Liver (tissue), 7 donors: ENCODE measurements at regions not wholly inside any gene's neighbourhood (a gene's known extent, or its start where the extent isn't known, plus 50 kb on each side); places are given as distances from the start of the nearest gene placed in this dataset.
"Not testable (repeated sequence)": the region's sequence is repeated elsewhere in the genome, so short reads cannot be mapped to it uniquely, and the experiment has no call there.

Source experiments
- DNase-seq: peaks from one replicate; pipeline ENCODE4 v3.0.0-alpha.2; 2017; ENCODE audit warnings: low spot score
- H3K27ac ChIP-seq, 2 donors: one replicate each; pipeline ENCODE4 v1.7.0; 2013; ENCODE audit warnings: inconsistent platforms in 2 of 2, low read length in 2 of 2, control low read depth in 1 of 2, low read depth in 1 of 2, mild to moderate bottlenecking in 1 of 2
- H3K27me3 ChIP-seq, 4 donors: one replicate each; pipeline versions ENCODE4 v1.6.1 to v1.7.0; 2013; ENCODE audit warnings: low read length in 3 of 4, inconsistent platforms in 1 of 4, mild to moderate bottlenecking in 1 of 4, moderate library complexity in 1 of 4; ENCODE audit not compliant: control insufficient read depth in 4 of 4, insufficient read depth in 4 of 4
- H3K36me3 ChIP-seq, 4 donors: one replicate each; pipeline versions ENCODE4 v1.6.1 to v1.7.0; 2013; ENCODE audit warnings: low read length in 3 of 4, mild to moderate bottlenecking in 3 of 4, low read depth in 1 of 4, moderate library complexity in 1 of 4; ENCODE audit not compliant: control insufficient read depth in 4 of 4, insufficient read depth in 3 of 4
- H3K4me1 ChIP-seq, 4 donors: one replicate each; pipeline versions ENCODE4 v1.6.1 to v1.7.0; 2013; ENCODE audit warnings: low read length in 3 of 4, mild to moderate bottlenecking in 3 of 4, moderate library complexity in 1 of 4; ENCODE audit not compliant: control insufficient read depth in 4 of 4, insufficient read depth in 4 of 4
- H3K4me3 ChIP-seq, 3 donors: one replicate each; pipeline versions ENCODE4 v1.6.1 to v1.7.0; 2013; ENCODE audit warnings: low read length in 3 of 3, control low read depth in 1 of 3, low read depth in 1 of 3, mild to moderate bottlenecking in 1 of 3
- H3K9ac ChIP-seq, 2 donors: one replicate each; pipeline ENCODE4 v1.7.0; 2013; ENCODE audit warnings: low read length in 2 of 2, mild to moderate bottlenecking in 2 of 2, moderate library complexity in 2 of 2, control low read depth in 1 of 2, low read depth in 1 of 2
- H3K9me3 ChIP-seq, 4 donors: one replicate each; pipeline versions ENCODE4 v1.6.1 to v1.7.0; 2013; ENCODE audit warnings: low read length in 3 of 4; ENCODE audit not compliant: control insufficient read depth in 4 of 4
- EGR1 ChIP-seq, 2 donors: IDR thresholded peaks; 2 replicates each; pipeline ENCODE4 v1.6.1; 2016 to 2018; ENCODE audit warnings: antibody characterized with exemption in 2 of 2, low read depth in 2 of 2
- FOXA1 ChIP-seq: IDR thresholded peaks from 2 replicates; pipeline ENCODE4 v1.6.1; 2016; ENCODE audit warnings: antibody characterized with exemption
- GABPA ChIP-seq, 2 donors: IDR thresholded peaks in 1 of 2; conservative IDR thresholded peaks in 1 of 2; 2 replicates each; pipeline ENCODE4 v1.6.1; 2016; ENCODE audit warnings: antibody characterized with exemption in 2 of 2, mild to moderate bottlenecking in 1 of 2, moderate library complexity in 1 of 2
- HNF4A ChIP-seq, 2 donors: conservative IDR thresholded peaks; 2 replicates each; pipeline ENCODE4 v1.6.1; 2016; ENCODE audit warnings: antibody characterized with exemption in 2 of 2, mild to moderate bottlenecking in 2 of 2
- HNF4G ChIP-seq: IDR thresholded peaks from 2 replicates; pipeline ENCODE4 v1.6.1; 2016; ENCODE audit warnings: antibody characterized with exemption
- JUND ChIP-seq, 2 donors: IDR thresholded peaks; 2 replicates each; pipeline ENCODE4 v1.6.1; 2016; ENCODE audit warnings: antibody characterized with exemption in 2 of 2
- NR2F2 ChIP-seq: IDR thresholded peaks from 2 replicates; pipeline ENCODE4 v1.6.1; 2016; ENCODE audit warnings: antibody characterized with exemption
- TAF1 ChIP-seq: conservative IDR thresholded peaks from 2 replicates; pipeline ENCODE4 v1.6.1; 2016; ENCODE audit warnings: antibody characterized with exemption, mild to moderate bottlenecking
- YY1 ChIP-seq: IDR thresholded peaks from 2 replicates; pipeline ENCODE4 v1.6.1; 2016; ENCODE audit warnings: antibody characterized with exemption, mild to moderate bottlenecking
- WGBS: extraction: QIAGEN DNeasy Blood & Tissue Kit; methylation state at CpG from one replicate; pipeline ENCODE4 v1.1.7; 2013; 5-methylcytosine and 5-hydroxymethylcytosine counted together
- TF ChIP-seq, protein P1 (sequence below): IDR thresholded peaks from 2 replicates; pipeline ENCODE4 v1.6.1; 2016; ENCODE audit warnings: antibody characterized with exemption, mild to moderate bottlenecking
- TF ChIP-seq, protein P2 (sequence below): IDR thresholded peaks from 2 replicates; pipeline ENCODE4 v1.6.1; 2016; ENCODE audit warnings: antibody characterized with exemption
- TF ChIP-seq, protein P3 (sequence below): IDR thresholded peaks from 2 replicates; pipeline ENCODE4 v1.6.1; 2016; ENCODE audit warnings: antibody characterized with exemption
- TF ChIP-seq, protein P4 (sequence below): IDR thresholded peaks from 2 replicates; pipeline ENCODE4 v1.6.1; 2016; ENCODE audit warnings: antibody characterized with exemption
- donor health status: healthy.
- donor health status: healthy.
- donor health status: healthy.
- donor health status: healthy.

DNA sequence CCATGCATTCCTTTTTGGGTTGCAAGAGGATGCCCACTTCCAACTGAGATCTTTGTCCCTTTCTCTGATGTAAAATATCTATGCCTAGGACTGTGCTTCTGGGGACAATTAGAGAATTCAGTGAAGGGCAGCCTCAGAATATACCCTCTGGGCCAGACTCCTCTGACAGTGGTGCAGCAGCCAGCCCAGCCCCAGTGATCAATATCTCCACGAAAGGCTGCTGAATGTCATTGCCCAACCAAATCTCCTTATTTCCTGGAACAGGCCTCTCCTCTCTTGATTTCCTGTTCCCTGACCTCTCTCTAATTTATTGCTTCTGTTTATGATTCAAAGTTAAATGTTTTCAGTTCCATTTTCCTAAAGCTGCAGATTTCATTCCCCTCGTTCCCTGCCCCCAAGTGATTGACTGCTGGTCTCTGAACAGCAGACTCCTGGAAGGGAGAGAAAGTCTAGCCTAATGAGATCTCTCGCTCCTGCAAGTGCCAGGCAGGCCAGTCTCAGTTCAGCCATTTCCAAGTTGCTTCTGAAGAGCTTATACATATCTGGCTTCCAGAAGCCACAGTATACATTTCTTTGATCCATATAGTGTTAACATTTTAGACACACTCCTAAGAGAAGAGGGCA is 104.4 kb upstream of the SALL1 start:
- H3K4me1 ChIP-seq: no peaks in the 10 kb centered on the region
- no peak overlapping the region for H3K9ac ChIP-seq
- no peak overlapping the region for H3K27ac ChIP-seq
- no peaks in the 10 kb centered on the region for H3K27me3 ChIP-seq
- WGBS: 60% methylated on average over 3 of the region's 3 CpGs
- no peak for TF ChIP-seq HNF4G
- TF ChIP-seq, protein P1, sequence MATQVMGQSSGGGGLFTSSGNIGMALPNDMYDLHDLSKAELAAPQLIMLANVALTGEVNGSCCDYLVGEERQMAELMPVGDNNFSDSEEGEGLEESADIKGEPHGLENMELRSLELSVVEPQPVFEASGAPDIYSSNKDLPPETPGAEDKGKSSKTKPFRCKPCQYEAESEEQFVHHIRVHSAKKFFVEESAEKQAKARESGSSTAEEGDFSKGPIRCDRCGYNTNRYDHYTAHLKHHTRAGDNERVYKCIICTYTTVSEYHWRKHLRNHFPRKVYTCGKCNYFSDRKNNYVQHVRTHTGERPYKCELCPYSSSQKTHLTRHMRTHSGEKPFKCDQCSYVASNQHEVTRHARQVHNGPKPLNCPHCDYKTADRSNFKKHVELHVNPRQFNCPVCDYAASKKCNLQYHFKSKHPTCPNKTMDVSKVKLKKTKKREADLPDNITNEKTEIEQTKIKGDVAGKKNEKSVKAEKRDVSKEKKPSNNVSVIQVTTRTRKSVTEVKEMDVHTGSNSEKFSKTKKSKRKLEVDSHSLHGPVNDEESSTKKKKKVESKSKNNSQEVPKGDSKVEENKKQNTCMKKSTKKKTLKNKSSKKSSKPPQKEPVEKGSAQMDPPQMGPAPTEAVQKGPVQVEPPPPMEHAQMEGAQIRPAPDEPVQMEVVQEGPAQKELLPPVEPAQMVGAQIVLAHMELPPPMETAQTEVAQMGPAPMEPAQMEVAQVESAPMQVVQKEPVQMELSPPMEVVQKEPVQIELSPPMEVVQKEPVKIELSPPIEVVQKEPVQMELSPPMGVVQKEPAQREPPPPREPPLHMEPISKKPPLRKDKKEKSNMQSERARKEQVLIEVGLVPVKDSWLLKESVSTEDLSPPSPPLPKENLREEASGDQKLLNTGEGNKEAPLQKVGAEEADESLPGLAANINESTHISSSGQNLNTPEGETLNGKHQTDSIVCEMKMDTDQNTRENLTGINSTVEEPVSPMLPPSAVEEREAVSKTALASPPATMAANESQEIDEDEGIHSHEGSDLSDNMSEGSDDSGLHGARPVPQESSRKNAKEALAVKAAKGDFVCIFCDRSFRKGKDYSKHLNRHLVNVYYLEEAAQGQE: no peak
- TF ChIP-seq, protein P2, sequence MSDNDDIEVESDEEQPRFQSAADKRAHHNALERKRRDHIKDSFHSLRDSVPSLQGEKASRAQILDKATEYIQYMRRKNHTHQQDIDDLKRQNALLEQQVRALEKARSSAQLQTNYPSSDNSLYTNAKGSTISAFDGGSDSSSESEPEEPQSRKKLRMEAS: no peak
- no peak for TF ChIP-seq GABPA (IDR thresholded peaks at IDR 0.05 in 1 of 2, conservative IDR thresholded peaks at IDR 0.05 in 1 of 2)
- no peak for TF ChIP-seq TAF1
- TF ChIP-seq, protein P3, sequence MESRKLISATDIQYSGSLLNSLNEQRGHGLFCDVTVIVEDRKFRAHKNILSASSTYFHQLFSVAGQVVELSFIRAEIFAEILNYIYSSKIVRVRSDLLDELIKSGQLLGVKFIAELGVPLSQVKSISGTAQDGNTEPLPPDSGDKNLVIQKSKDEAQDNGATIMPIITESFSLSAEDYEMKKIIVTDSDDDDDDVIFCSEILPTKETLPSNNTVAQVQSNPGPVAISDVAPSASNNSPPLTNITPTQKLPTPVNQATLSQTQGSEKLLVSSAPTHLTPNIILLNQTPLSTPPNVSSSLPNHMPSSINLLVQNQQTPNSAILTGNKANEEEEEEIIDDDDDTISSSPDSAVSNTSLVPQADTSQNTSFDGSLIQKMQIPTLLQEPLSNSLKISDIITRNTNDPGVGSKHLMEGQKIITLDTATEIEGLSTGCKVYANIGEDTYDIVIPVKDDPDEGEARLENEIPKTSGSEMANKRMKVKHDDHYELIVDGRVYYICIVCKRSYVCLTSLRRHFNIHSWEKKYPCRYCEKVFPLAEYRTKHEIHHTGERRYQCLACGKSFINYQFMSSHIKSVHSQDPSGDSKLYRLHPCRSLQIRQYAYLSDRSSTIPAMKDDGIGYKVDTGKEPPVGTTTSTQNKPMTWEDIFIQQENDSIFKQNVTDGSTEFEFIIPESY: no peak
- TF ChIP-seq, protein P4, sequence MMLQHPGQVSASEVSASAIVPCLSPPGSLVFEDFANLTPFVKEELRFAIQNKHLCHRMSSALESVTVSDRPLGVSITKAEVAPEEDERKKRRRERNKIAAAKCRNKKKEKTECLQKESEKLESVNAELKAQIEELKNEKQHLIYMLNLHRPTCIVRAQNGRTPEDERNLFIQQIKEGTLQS: no peak
- no peak for TF ChIP-seq HNF4A (conservative IDR thresholded peaks at IDR 0.05)
- no peak for TF ChIP-seq NR2F2
- TF ChIP-seq EGR1 (IDR thresholded peaks at IDR 0.05; ENCODE audit: low read depth in 2 of 2): no peak
- TF ChIP-seq FOXA1: no peak
- no peak for TF ChIP-seq JUND (IDR thresholded peaks at IDR 0.05)
- no peaks in the 10 kb centered on the region for H3K36me3 ChIP-seq
- no peak for DNase-seq
- no peaks in the 10 kb centered on the region for H3K9me3 ChIP-seq
- H3K4me3 ChIP-seq: no peak overlapping the region

DNA sequence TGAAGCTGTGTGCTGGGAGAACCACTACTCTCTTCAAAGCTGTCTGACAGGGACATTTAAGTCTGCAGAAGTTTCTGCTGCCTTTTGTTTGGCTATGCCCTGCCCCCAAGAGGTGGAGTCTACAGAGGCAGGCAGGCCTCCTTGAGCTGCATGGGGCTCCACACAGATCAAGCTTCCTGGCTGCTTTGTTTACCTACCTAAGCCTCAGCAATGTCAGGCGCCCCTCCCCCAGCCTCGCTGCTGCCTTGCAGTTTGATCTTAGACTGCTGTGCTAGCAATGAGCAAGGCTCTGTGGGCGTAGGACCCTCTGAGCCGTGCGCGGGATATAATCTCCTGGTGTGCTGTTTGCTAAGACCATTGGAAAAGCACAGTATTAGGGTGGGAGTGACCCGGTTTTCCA is 103.3 kb upstream of the SALL1 start:
- DNase-seq, H3K27me3 ChIP-seq, H3K36me3 ChIP-seq, H3K27ac ChIP-seq, H3K4me1 ChIP-seq, H3K4me3 ChIP-seq, H3K9me3 ChIP-seq, H3K9ac ChIP-seq: not testable (repeated sequence)
- 96% methylated on average over 7 of the region's 7 CpGs for WGBS

DNA sequence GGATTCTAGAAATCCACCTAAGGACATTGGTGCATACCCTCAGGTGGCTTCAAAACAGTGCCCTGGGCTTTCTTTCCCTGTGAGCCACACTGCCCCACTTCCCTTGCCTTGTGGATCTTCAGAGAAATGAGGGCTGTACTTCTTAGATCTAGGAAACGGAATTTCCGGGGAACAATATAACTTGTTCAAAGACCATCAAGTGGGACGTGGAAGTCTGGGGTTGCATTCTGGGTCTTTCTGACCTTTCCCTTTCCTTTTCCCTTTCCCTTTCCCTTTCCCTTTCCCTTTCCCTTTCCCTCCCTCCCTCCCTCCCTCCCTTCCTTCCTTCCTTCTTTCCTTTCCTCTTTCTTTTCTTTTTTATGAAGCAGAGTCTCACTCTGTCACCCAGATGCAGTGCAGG is 97.1 kb upstream of the SALL1 start:
- H3K9ac ChIP-seq: no peak overlapping the region
- H3K36me3 ChIP-seq: no peaks in the 10 kb centered on the region
- no peaks in the 10 kb centered on the region for H3K9me3 ChIP-seq
- no peaks in the 10 kb centered on the region for H3K27me3 ChIP-seq
- no peak overlapping the region for H3K27ac ChIP-seq
- peaks cover 1 to 10% (median 8%) of the 10 kb centered on the region in 4 donors for H3K4me1 ChIP-seq
- WGBS: 95% methylated on average over 3 of the region's 3 CpGs
- no peak for DNase-seq
- H3K4me3 ChIP-seq: no peak overlapping the region
- TF ChIP-seq, protein P1: no peak
- TF ChIP-seq GABPA (IDR thresholded peaks at IDR 0.05 in 1 of 2, conservative IDR thresholded peaks at IDR 0.05 in 1 of 2) (no peak), EGR1 (IDR thresholded peaks at IDR 0.05; ENCODE audit: low read depth in 2 of 2) (no peak), HNF4G (no peak), YY1 (no peak), NR2F2 (no peak), TAF1 (no peak)
- TF ChIP-seq, protein P4: no peak
- TF ChIP-seq, protein P2: no peak
- TF ChIP-seq, protein P3: no peak
